ENCODE measurements at regions not wholly inside any gene's neighbourhood (a gene's known extent, or its start where the extent isn't known, plus 50 kb on each side); places are given as distances from the start of the nearest gene placed in this dataset.

DNA sequence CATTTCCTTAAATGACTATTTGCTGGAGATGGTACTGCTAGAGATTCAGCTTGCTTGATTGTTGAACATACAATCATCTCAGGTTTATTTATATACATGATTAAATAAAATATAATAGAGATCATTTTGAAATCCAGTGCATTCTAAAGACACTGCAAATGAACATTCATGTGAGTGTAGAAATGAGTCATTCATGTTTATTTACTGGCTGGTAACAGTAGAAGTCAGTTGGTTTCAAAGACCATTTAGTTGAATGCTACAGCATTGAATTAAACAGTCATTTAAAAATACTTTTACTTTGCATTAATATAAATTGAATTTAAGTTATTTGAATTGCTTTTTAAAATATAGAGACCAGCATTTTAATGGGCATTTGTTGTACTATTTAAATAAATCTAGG is 551.9 kb upstream of the GOLIM4 start:
- TF ChIP-seq, protein P1, sequence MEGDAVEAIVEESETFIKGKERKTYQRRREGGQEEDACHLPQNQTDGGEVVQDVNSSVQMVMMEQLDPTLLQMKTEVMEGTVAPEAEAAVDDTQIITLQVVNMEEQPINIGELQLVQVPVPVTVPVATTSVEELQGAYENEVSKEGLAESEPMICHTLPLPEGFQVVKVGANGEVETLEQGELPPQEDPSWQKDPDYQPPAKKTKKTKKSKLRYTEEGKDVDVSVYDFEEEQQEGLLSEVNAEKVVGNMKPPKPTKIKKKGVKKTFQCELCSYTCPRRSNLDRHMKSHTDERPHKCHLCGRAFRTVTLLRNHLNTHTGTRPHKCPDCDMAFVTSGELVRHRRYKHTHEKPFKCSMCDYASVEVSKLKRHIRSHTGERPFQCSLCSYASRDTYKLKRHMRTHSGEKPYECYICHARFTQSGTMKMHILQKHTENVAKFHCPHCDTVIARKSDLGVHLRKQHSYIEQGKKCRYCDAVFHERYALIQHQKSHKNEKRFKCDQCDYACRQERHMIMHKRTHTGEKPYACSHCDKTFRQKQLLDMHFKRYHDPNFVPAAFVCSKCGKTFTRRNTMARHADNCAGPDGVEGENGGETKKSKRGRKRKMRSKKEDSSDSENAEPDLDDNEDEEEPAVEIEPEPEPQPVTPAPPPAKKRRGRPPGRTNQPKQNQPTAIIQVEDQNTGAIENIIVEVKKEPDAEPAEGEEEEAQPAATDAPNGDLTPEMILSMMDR (IDR thresholded peaks at IDR 0.05): no peak
- no peak for TF ChIP-seq EP300 (IDR thresholded peaks at IDR 0.05)

Data from upper lobe of left lung (tissue), 4 donors.